ENCODE measurements at regions not wholly inside any gene's neighbourhood (a gene's known extent, or its start where the extent isn't known, plus 50 kb on each side); places are given as distances from the start of the nearest gene placed in this dataset.

DNA sequence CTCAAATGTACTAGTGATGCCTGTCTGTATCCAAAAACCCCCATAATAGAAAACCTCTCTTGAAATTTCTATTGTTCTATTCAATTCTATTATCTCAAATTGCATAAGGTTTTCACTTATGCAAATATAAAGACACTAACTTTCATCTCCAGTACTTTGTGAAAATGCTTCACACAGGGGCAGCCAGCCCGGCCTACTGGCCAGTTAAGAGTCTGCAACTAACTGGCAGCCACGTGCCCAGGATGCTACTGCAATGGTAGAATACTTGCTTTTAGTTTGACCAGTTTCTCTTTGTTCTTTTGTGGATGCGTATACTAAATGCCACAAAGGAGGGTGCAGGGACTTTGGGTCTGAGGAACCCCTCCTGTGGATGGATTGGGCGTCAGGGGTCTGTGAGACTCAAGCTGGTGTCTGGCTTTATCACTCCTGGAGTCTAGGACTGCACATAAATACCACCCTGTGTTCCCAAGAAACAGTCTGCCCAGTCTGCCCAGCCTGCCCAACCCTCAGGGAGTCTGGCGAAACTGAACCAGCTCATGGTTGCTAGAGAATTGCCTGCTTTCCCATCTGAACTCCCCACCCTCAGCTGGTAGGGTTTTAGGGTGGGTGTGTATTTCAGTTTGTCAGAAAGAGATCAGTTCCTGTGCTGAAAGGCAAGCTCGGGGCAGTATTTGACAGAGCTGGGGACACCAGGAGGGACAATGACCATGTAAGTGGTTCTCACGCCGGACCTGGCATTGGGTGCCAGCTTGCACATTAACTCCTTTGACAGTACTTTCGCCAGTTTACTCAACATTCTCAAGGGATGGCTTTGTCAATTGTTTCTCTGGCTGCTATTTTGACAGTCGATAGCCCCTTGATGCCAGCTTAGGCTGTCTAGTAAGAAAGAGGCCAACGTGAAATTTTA lies 558.2 kb upstream of the JAG1 start:
- ATAC-seq (ENCODE audit: low FRiP score) (no peak), DNase-seq (ENCODE audit: low spot score) (no peak)
- TF ChIP-seq, protein P1, sequence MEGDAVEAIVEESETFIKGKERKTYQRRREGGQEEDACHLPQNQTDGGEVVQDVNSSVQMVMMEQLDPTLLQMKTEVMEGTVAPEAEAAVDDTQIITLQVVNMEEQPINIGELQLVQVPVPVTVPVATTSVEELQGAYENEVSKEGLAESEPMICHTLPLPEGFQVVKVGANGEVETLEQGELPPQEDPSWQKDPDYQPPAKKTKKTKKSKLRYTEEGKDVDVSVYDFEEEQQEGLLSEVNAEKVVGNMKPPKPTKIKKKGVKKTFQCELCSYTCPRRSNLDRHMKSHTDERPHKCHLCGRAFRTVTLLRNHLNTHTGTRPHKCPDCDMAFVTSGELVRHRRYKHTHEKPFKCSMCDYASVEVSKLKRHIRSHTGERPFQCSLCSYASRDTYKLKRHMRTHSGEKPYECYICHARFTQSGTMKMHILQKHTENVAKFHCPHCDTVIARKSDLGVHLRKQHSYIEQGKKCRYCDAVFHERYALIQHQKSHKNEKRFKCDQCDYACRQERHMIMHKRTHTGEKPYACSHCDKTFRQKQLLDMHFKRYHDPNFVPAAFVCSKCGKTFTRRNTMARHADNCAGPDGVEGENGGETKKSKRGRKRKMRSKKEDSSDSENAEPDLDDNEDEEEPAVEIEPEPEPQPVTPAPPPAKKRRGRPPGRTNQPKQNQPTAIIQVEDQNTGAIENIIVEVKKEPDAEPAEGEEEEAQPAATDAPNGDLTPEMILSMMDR (IDR thresholded peaks at IDR 0.05): no peak

DNA sequence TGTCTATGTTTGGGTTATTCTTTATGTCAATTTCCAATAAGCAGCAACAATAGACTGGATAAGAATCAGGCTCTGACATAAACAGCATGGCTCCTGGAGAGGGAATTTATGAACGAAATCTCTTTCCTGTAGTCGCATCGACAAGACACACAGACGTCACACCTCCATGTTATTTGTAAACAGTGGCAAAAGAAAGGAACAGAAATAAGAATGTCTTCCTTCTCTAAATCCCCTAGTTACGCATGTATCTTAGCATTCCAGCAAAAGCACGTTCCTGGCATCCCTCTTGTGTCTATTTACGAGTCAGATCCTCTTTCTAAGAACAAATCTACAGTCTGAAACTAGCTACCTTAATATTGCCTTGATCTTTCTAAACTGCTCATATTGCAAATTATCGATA lies 559.1 kb upstream of the JAG1 start:
- DNase-seq (ENCODE audit: low spot score) (no peak), ATAC-seq (ENCODE audit: low FRiP score) (no peak)
- TF ChIP-seq, protein P1 (IDR thresholded peaks at IDR 0.05): no peak

DNA sequence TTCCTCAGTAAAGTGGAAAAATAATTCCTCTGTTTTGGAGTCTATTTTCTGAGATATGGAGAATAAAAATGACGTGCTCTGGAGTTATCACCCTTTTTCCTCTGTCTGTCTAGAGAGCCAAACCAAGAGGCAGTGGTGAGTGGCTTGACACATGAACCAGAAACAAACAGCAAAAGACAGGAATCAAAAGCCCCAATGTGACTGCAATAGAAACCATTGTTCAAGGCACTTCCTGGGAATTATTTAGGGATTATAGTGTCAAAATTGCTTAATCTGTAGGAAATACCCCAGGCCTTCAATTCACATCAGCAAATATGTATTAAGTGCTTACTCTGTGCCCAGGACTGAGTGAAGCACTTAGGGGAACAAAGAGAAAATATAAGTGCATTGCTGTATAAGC lies 560.4 kb upstream of the JAG1 start:
- DNase-seq (ENCODE audit: low spot score) (no peak), ATAC-seq (ENCODE audit: low FRiP score) (no peak)
- TF ChIP-seq, protein P1 (IDR thresholded peaks at IDR 0.05): no peak

DNA sequence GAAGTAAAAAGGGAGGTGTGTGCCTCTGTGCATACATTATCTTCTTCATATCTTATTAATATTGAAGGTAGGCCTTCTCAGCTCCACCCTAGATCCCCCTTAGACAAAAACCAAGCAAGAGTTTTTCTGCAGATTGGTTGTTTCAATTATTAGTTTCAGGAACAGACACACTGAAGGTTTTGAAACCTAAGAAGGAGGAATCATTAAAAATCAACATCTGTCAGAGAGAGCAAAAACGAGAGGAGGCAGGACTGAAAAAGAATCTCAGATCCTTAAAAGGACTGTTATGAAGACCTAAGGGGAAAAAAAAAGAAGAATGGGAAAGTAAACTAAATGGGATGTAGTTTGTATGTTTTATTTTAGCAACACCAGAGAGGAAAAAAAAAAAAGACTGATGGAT lies 560.8 kb upstream of the JAG1 start:
- ATAC-seq (ENCODE audit: low FRiP score) (no peak), DNase-seq (ENCODE audit: low spot score) (no peak)
- TF ChIP-seq, protein P1 (IDR thresholded peaks at IDR 0.05): no peak

DNA sequence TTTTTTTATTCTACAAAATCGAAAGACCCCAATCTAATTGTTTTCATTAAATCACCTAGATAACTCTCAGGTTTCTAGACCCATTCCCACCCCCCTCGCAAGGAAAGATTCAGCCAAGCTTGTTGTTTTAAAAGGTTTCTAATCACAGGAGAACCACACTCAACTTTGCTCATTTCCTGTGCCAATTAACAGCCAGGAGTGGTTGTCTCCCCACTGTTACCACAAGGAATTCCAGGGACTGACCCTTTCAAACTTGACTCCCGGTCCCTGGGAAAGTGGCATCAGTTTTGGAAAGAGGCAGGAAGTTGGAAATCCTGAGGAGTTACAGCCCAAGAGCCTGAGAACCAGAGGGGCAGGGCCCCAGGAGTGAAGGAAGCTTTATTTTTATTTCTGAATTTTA lies 561.3 kb upstream of the JAG1 start:
- ATAC-seq (ENCODE audit: low FRiP score) (no peak), DNase-seq (ENCODE audit: low spot score) (no peak)
- TF ChIP-seq, protein P1 (IDR thresholded peaks at IDR 0.05): no peak

DNA sequence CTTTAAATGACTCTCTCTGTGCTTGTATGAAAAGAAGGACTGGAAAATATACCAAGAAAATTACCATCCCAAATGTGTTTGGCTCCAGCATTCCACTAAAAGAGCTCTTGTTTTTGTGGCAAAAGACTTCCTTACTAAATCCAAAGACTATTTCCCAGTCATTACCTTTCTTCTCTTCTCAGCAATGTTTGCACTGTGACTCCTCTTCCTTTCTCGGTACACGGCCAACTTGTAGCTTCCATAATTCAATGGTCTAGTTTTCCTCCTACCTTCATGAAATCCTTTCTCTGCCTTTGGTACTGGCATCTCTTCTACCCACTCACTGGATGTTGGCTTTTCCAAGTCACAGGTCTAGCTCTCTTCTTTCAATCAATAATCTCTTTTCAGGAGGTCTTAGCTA lies 568.5 kb upstream of the JAG1 start:
- no peak for DNase-seq (ENCODE audit: low spot score)
- TF ChIP-seq, protein P1 (IDR thresholded peaks at IDR 0.05): no peak
- no peak for ATAC-seq (ENCODE audit: low FRiP score)

DNA sequence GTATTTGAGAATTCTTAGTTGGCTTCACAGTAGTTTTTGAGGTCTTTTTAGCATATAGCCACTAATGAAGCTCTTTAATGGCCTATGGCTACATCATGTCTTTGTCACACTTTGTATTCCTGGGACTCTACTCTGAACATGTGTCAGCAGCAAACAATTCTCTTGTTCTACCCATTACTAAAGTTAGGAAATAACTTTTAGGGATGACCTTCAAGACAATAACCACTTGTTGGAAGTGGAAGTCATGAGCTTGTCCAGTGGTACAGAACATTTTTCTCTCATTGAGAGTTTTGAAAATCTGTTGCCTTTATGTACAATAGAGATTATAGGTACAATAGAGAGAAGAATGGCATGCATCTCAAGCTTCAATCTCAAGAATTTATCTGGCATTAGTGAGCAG lies 571.6 kb upstream of the JAG1 start:
- ATAC-seq (ENCODE audit: low FRiP score) (no peak), DNase-seq (ENCODE audit: low spot score) (no peak)
- TF ChIP-seq, protein P1 (IDR thresholded peaks at IDR 0.05): no peak

All from omental fat pad (tissue), 3 donors.